ENCODE measurements at regions not wholly inside any gene's neighbourhood (a gene's known extent, or its start where the extent isn't known, plus 50 kb on each side); places are given as distances from the start of the nearest gene placed in this dataset.

DNA sequence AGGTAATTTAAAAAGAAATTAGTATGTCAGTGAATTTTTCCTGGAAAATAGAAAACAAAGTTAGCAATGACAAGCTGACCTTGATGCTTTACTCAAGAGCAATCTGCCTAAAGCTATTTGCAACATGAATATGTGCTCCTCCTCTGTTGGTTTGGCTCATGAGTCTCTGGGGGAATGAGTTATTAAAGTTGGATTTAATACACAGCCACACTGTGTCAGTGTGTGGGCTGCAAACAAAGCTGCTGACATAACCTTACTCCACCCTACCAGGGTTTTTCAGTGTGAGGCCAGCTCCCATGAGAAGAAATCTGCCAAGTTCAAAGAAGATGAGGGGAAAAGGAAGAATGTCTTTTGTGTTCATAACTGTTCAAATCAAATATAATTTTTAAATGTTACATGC, 280.5 kb downstream of the TLL1 start:
- Histone ChIP-seq H3K36me3 (ENCODE audit: control insufficient read depth, insufficient read depth, low read length) (no peaks in the 10 kb centered on the region), H3K9ac (ENCODE audit: low read depth, low read length) (no peak overlapping the region), H3K4me3 (ENCODE audit: low read depth, low read length) (no peak overlapping the region), H3K9me3 (ENCODE audit: control insufficient read depth, insufficient read depth, low read length) (peaks cover 3% of the 10 kb centered on the region; the same call in 1 of the 2 replicates), H3K27me3 (ENCODE audit: control insufficient read depth, insufficient read depth, low read length) (no peaks in the 10 kb centered on the region), H3K4me1 (ENCODE audit: control insufficient read depth, insufficient read depth, low read length) (no peaks in the 10 kb centered on the region; the same call in 1 of the 2 replicates), H3K27ac (ENCODE audit: low read depth, low read length) (no peak overlapping the region)

DNA sequence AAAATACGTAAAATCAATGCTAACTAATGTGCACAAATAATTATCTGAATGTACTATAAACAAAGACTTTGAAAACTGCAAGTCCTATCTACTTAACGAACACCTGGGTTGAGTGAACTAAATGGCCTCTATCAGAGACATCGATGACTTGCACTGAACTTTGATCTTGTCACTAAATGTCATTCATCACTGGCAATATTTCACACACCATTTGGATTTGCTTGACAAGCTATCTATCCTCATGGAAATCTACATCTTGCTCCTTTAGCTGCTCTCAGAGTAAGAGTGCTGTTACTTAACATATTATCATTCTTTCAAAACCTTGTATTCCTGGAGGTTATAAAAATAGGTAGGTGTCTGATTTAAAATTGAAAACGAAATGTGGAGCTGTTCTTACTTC, 289.3 kb downstream of the TLL1 start:
- no peak overlapping the region for H3K4me3 ChIP-seq (ENCODE audit: low read depth, low read length)
- H3K27ac ChIP-seq (ENCODE audit: low read depth, low read length) = no peak overlapping the region
- no peaks in the 10 kb centered on the region for H3K27me3 ChIP-seq (ENCODE audit: control insufficient read depth, insufficient read depth, low read length)
- no peaks in the 10 kb centered on the region; the same call in 1 of the 2 replicates for H3K4me1 ChIP-seq (ENCODE audit: control insufficient read depth, insufficient read depth, low read length)
- no peaks in the 10 kb centered on the region for H3K36me3 ChIP-seq (ENCODE audit: control insufficient read depth, insufficient read depth, low read length)
- H3K9me3 ChIP-seq (ENCODE audit: control insufficient read depth, insufficient read depth, low read length) = no peaks in the 10 kb centered on the region
- no peak overlapping the region for H3K9ac ChIP-seq (ENCODE audit: low read depth, low read length)

DNA sequence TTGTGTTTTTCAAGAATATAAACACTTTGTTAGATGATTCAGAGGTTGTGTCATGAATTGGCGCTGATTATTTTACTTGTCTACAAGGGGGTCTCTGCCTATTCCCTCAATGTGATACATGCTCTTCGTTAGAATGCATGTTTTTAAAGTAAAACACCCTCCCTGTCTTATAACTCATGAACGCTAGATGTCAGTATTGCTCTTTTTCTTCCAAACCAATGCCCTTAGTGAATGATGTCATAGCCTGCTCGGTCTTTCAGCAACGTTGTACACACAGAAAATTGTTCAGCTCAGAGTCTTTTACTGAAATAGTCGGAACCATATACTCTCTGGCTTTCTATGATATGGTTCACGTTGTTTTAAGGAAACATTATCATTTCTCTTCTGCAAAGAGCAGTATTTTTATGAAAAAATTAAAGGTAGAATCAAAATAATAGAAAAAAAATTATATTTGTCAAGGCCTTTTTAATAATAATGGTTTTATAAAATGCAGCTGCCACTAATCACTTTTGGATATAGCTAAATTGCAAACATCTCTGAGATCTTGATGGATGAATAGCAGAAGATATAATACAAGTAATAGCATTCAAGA, 292.9 kb downstream of the TLL1 start:
- H3K27ac ChIP-seq (ENCODE audit: low read depth, low read length) = no peak overlapping the region

DNA sequence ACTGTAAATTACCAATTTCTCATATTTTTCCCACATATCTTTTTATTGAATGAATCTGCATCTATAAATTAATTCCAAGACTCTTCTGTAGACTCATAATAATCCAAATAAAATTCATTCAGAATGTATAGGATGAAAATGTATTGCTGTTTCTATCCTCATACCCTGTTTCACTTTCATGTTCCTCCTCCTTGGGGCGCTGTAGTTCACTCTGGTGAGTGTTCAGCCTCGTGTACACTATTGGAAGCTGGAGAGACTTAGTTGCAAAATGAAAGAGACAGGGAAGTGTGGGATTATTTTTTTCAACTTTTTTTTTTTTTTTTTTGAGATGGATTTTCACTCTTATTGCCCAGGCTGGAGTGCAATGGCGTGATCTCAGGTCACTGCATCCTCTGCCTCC, 296.1 kb downstream of the TLL1 start:
- Histone ChIP-seq H3K9ac (ENCODE audit: low read depth, low read length) (no peak overlapping the region), H3K36me3 (ENCODE audit: control insufficient read depth, insufficient read depth, low read length) (no peaks in the 10 kb centered on the region), H3K9me3 (ENCODE audit: control insufficient read depth, insufficient read depth, low read length) (no peaks in the 10 kb centered on the region), H3K27me3 (ENCODE audit: control insufficient read depth, insufficient read depth, low read length) (no peaks in the 10 kb centered on the region), H3K4me1 (ENCODE audit: control insufficient read depth, insufficient read depth, low read length) (no peaks in the 10 kb centered on the region), H3K4me3 (ENCODE audit: low read depth, low read length) (no peak overlapping the region), H3K27ac (ENCODE audit: low read depth, low read length) (no peak overlapping the region)

More for the DNA sequence above, 292.9 kb downstream of the TLL1 start:
- no peak overlapping the region for H3K4me3 ChIP-seq (ENCODE audit: low read depth, low read length)
- no peak overlapping the region for H3K9ac ChIP-seq (ENCODE audit: low read depth, low read length)
- no peaks in the 10 kb centered on the region for H3K9me3 ChIP-seq (ENCODE audit: control insufficient read depth, insufficient read depth, low read length)
- no peaks in the 10 kb centered on the region for H3K4me1 ChIP-seq (ENCODE audit: control insufficient read depth, insufficient read depth, low read length)
- no peaks in the 10 kb centered on the region for H3K36me3 ChIP-seq (ENCODE audit: control insufficient read depth, insufficient read depth, low read length)
- H3K27me3 ChIP-seq (ENCODE audit: control insufficient read depth, insufficient read depth, low read length) = no peaks in the 10 kb centered on the region

DNA sequence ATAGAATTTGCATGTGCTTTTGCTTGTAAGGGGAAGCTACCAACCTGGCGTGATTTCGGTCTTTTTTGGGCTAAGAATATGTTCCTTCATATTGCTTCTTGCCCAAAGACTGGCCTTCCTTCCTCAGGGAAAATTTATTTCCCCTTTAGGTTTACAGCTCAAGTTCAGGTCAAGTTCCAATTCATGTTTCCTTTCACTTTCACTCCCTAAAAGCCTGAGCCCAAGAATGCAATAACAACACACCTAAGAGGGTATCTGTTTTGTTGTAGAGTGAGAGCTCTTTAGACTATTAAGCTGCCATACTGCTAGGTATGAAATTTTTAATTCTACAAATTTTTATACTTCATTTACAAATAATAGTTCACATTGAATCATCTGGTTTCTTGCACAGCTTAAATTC, 299.6 kb downstream of the TLL1 start:
- Histone ChIP-seq H3K4me3 (ENCODE audit: low read depth, low read length) (no peak overlapping the region), H3K9ac (ENCODE audit: low read depth, low read length) (no peak overlapping the region)

DNA sequence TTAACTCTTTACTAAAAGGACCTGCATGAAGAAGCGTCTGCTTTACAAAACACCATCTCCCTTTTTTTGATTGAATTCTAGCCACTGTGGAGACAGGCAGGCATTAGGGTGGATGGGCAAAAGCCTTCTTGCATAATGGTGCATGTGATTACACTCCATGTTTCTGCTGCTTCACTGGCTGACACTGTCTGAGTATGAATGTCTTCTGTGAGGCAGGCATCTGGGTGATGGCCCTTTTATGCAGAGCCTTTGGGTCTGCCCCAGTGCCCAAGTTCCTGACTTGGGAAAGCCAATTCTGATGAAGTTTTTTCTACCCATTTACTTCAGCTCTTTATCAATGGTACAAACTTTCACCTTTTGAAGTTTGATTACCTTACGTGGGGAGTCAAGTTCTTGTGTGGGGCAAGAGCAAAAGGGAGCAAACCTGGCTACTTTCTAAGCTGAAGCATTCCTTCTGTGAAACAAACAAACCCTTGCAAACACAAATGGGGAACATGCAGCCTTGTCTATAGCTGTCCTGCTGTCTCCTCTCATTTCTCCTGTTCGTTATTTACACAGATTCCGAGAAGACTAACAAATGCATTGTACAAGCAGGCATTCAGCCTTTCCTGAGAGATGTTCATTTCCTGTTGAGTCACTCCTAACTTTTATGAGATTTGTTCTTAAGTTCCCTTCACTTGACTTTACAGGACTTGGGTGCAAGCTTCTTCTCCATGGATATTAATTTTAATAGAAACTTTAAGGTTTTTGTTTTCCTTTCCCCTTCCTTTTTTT, 301.9 kb downstream of the TLL1 start:
- H3K4me1 ChIP-seq (ENCODE audit: control insufficient read depth, insufficient read depth, low read length) = no peaks in the 10 kb centered on the region
- H3K27me3 ChIP-seq (ENCODE audit: control insufficient read depth, insufficient read depth, low read length) = no peaks in the 10 kb centered on the region
- H3K9me3 ChIP-seq (ENCODE audit: control insufficient read depth, insufficient read depth, low read length) = no peaks in the 10 kb centered on the region
- H3K27ac ChIP-seq (ENCODE audit: low read depth, low read length) = no peak overlapping the region
- H3K4me3 ChIP-seq (ENCODE audit: low read depth, low read length) = no peak overlapping the region
- H3K36me3 ChIP-seq (ENCODE audit: control insufficient read depth, insufficient read depth, low read length) = no peaks in the 10 kb centered on the region
- H3K9ac ChIP-seq (ENCODE audit: low read depth, low read length) = no peak overlapping the region

More for the DNA sequence above, 299.6 kb downstream of the TLL1 start:
- Histone ChIP-seq H3K27me3 (ENCODE audit: control insufficient read depth, insufficient read depth, low read length) (no peaks in the 10 kb centered on the region), H3K27ac (ENCODE audit: low read depth, low read length) (no peak overlapping the region), H3K36me3 (ENCODE audit: control insufficient read depth, insufficient read depth, low read length) (no peaks in the 10 kb centered on the region), H3K4me1 (ENCODE audit: control insufficient read depth, insufficient read depth, low read length) (no peaks in the 10 kb centered on the region), H3K9me3 (ENCODE audit: control insufficient read depth, insufficient read depth, low read length) (no peaks in the 10 kb centered on the region)

DNA sequence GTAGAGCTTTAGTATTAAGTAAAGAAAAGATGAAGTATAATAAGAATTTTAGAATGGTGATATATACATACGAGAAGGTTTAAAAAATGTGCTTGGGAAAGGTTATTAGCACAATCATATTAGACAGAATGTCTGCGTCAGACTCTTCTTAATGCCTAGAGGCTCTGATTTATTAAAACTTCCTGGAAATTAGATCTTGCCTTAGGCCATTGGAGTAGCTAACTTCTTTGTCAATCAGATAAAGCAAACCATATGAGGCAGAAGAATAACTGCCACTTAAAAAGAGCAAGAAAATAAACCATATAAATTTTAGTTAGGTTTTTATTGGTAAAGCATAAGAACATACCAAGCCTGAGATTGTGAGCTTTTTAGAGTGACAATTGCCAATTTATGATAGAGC, 309.1 kb downstream of the TLL1 start:
- Histone ChIP-seq H3K36me3 (ENCODE audit: control insufficient read depth, insufficient read depth, low read length) (no peaks in the 10 kb centered on the region), H3K27ac (ENCODE audit: low read depth, low read length) (no peak overlapping the region), H3K4me1 (ENCODE audit: control insufficient read depth, insufficient read depth, low read length) (no peaks in the 10 kb centered on the region), H3K9ac (ENCODE audit: low read depth, low read length) (no peak overlapping the region), H3K9me3 (ENCODE audit: control insufficient read depth, insufficient read depth, low read length) (no peaks in the 10 kb centered on the region), H3K27me3 (ENCODE audit: control insufficient read depth, insufficient read depth, low read length) (no peaks in the 10 kb centered on the region), H3K4me3 (ENCODE audit: low read depth, low read length) (no peak overlapping the region)

DNA sequence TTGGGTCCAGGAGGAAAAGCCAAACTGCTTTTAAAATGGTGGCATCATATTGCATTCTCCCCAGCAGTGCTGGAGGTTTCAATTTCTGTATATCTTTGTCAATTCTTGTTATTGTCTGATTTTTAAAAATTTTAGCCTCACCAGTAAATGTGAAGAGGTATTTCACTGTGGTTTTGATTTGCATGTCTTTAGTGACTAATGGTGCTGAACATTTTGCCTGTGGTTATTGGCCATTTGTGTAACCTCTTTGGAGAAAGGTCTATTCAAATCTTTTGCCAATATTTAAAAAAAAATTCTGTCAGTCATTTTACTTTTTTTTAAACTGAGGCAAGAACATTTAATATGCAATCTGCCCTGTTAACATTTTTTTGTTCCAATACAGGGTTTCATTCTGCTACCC, 322.1 kb downstream of the TLL1 start:
- Histone ChIP-seq H3K27ac (ENCODE audit: low read depth, low read length) (no peak overlapping the region), H3K4me3 (ENCODE audit: low read depth, low read length) (no peak overlapping the region), H3K36me3 (ENCODE audit: control insufficient read depth, insufficient read depth, low read length) (no peaks in the 10 kb centered on the region), H3K4me1 (ENCODE audit: control insufficient read depth, insufficient read depth, low read length) (no peaks in the 10 kb centered on the region), H3K27me3 (ENCODE audit: control insufficient read depth, insufficient read depth, low read length) (no peaks in the 10 kb centered on the region), H3K9ac (ENCODE audit: low read depth, low read length) (no peak overlapping the region), H3K9me3 (ENCODE audit: control insufficient read depth, insufficient read depth, low read length) (no peaks in the 10 kb centered on the region)

DNA sequence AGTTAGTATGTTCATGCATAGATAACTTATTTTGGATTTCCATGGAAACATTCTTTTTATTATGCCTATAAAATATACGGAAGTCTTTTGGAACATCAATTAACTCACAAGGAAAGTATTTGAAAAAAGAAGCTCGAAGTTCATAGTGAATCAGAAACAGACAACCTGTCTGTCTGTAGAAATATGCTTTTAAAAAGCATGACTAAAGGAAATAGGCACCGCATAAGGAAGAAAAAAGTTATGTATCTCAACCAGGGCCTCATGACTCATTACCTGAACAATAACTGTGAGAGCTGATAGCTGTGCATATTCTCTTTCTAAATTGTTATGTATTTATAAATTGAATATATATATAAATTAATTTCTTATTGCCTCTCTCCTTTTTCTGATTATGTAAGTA, 324.1 kb downstream of the TLL1 start:
- Histone ChIP-seq H3K27ac (ENCODE audit: low read depth, low read length) (no peak overlapping the region), H3K4me1 (ENCODE audit: control insufficient read depth, insufficient read depth, low read length) (no peaks in the 10 kb centered on the region), H3K9ac (ENCODE audit: low read depth, low read length) (no peak overlapping the region), H3K4me3 (ENCODE audit: low read depth, low read length) (no peak overlapping the region), H3K36me3 (ENCODE audit: control insufficient read depth, insufficient read depth, low read length) (no peaks in the 10 kb centered on the region), H3K9me3 (ENCODE audit: control insufficient read depth, insufficient read depth, low read length) (no peaks in the 10 kb centered on the region), H3K27me3 (ENCODE audit: control insufficient read depth, insufficient read depth, low read length) (no peaks in the 10 kb centered on the region)

DNA sequence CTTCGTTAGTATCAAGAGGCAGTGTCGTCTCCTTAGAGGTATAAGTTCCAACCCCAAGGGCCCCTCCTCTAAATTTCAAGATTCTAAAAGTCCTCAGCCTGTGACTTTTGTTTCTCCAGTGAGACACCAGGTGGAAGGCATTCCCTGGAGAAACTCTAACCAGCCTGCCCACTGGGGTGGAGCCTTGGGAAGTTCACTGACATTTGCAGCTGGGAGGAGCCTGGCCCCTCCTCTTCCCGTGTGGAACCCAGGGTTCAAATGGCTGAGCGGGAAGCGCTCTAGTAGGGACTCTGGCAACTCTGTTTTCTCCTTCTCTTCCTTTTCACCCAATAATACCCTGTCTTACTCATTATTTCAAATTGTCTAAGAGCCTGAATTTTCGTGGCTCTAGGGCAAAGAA, 325.0 kb downstream of the TLL1 start:
- H3K9ac ChIP-seq (ENCODE audit: low read depth, low read length) = no peak overlapping the region
- no peak overlapping the region for H3K27ac ChIP-seq (ENCODE audit: low read depth, low read length)
- H3K36me3 ChIP-seq (ENCODE audit: control insufficient read depth, insufficient read depth, low read length) = no peaks in the 10 kb centered on the region
- H3K4me1 ChIP-seq (ENCODE audit: control insufficient read depth, insufficient read depth, low read length) = no peaks in the 10 kb centered on the region
- H3K27me3 ChIP-seq (ENCODE audit: control insufficient read depth, insufficient read depth, low read length) = no peaks in the 10 kb centered on the region
- H3K4me3 ChIP-seq (ENCODE audit: low read depth, low read length) = no peak overlapping the region
- H3K9me3 ChIP-seq (ENCODE audit: control insufficient read depth, insufficient read depth, low read length) = no peaks in the 10 kb centered on the region

DNA sequence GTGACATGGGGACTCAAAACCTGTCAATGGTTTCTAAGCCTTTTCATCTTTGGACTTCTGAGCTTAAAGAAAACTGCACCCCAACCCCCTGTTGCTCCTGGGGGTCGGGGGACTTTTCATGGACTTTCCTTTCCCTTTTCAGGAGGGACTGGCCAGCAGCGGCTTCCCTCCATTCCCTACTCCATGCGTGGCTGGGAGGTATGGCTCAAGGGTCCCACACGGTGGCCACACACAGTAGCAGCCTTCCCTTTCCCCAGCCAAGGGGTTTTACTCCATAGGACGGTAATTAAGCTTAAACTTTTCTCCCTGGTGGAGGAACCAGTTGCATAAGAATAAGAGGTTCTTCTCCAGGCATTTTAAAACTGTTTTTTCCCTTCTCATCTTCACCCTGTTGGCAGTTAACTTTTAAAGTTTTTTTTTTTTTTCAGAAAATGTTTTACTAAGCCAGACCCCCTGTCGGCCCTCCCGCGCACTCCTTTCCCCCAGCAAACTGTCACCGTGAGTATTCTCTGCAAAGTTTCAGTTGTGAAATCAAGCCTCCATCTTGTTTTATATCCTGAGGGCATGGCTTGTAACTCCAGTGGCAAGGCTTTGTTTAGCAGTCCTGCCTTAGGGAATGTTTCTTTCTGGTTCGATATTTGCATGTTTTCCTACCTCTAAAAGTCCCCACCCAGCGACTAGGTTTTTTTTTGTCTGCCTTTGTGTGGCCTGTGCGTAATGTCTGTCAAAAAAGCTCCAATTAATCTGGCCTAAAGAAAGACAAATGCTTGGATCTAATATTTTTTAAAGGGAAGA, 325.7 kb downstream of the TLL1 start:
- Histone ChIP-seq H3K9me3 (ENCODE audit: control insufficient read depth, insufficient read depth, low read length) (no peaks in the 10 kb centered on the region), H3K4me3 (ENCODE audit: low read depth, low read length) (no peak overlapping the region), H3K36me3 (ENCODE audit: control insufficient read depth, insufficient read depth, low read length) (no peaks in the 10 kb centered on the region), H3K27ac (ENCODE audit: low read depth, low read length) (no peak overlapping the region), H3K4me1 (ENCODE audit: control insufficient read depth, insufficient read depth, low read length) (no peaks in the 10 kb centered on the region), H3K27me3 (ENCODE audit: control insufficient read depth, insufficient read depth, low read length) (no peaks in the 10 kb centered on the region), H3K9ac (ENCODE audit: low read depth, low read length) (no peak overlapping the region)

Data from HUES48 (cell line).